ENCODE measurements at regions not wholly inside any gene's neighbourhood (a gene's known extent, or its start where the extent isn't known, plus 50 kb on each side); places are given as distances from the start of the nearest gene placed in this dataset.

DNA sequence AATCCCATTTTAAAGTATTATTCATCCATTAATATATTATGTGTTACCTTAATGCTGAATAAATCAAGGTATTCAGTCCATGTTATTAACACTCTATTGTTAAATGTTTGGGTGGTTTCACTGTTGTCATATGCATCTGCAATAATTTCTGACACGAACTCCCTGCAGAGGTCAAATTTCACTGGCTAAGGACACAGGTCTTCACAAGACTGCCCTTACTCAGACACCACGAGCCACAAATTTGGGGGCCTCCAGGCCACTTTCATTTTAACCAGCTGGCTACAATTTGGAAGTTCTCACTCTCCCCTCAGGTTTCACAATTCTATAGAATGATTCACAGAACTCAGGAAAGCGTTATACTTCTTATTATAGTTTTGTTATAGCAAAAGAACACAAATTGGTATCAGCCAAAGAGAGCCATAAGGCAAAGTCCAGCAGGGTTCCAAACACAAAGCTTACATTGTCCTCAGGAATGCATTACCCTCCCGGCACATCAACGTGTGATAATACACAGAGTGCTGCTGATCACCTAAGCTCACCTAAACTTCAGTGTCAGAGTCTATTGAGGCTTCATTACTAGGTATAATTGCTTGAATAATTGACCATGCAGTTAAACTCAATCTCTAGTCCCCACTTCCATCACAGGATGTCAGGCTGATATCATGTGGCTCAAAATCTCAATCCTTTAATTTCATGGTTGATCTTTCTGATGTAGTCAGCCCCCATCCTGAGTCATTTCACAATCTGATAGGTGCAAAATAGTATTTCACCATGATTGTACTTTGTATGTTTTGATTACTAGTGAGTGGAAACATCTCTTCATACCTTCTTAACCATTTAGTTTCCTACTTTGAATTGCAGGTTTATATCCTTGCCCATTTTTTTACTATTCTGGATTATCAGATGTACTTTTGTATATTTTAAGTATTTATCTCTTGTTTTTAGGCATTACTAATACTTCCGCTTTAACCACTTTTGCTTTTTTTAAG lies 441.4 kb upstream of the AGTR1 start:
- TF ChIP-seq POLR2A (IDR thresholded peaks at IDR 0.05), result no peak
- TF ChIP-seq, protein P1, sequence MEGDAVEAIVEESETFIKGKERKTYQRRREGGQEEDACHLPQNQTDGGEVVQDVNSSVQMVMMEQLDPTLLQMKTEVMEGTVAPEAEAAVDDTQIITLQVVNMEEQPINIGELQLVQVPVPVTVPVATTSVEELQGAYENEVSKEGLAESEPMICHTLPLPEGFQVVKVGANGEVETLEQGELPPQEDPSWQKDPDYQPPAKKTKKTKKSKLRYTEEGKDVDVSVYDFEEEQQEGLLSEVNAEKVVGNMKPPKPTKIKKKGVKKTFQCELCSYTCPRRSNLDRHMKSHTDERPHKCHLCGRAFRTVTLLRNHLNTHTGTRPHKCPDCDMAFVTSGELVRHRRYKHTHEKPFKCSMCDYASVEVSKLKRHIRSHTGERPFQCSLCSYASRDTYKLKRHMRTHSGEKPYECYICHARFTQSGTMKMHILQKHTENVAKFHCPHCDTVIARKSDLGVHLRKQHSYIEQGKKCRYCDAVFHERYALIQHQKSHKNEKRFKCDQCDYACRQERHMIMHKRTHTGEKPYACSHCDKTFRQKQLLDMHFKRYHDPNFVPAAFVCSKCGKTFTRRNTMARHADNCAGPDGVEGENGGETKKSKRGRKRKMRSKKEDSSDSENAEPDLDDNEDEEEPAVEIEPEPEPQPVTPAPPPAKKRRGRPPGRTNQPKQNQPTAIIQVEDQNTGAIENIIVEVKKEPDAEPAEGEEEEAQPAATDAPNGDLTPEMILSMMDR (IDR thresholded peaks at IDR 0.05), result no peak

Measured in breast epithelium (tissue), 3 donors.